ENCODE measurements at regions not wholly inside any gene's neighbourhood (a gene's known extent, or its start where the extent isn't known, plus 50 kb on each side); places are given as distances from the start of the nearest gene placed in this dataset.

DNA sequence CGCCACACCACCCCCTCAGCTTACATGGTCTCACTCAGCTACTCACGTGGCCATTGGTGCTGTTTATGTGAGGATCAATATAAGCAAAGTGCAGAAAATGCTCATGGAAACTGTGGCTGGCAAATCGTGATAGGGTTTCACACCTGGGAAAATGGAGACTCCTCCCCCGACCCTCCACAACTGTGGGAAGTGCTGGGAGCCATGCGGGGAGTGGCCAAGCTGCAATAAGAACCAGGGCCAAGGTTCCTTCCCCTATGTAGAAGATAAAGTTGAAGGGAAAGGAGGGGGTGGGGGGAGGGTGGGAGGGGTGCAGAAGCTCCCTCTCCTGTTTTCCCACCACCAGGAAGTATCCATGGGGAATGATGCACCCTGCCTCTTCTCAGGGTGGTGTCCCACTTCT lies 145.5 kb upstream of the MAMLD1 start:
- Histone ChIP-seq H2BK15ac (ENCODE audit: low read length) (no peak overlapping the region), H3K4me2 (ENCODE audit: insufficient read depth, low read length, poor library complexity, severe bottlenecking) (no peak overlapping the region), H3K9ac (ENCODE audit: low read depth, low read length, poor library complexity) (no peak overlapping the region), H3K4ac (ENCODE audit: low read length) (no peak overlapping the region), H2BK5ac (ENCODE audit: low read length) (no peak overlapping the region), H3K27me3 (ENCODE audit: control insufficient read depth in 3 of 3, insufficient read depth in 3 of 3, low read depth in 1 of 3, low read length in 3 of 3) (peaks cover 0 to 40% (median 13%) of the 10 kb centered on the region in 3 experiments), H3K27ac (replicated peaks; ENCODE audit: low read length) (no peak overlapping the region), H2AK5ac (ENCODE audit: low read depth, low read length) (no peak overlapping the region), H4K91ac (ENCODE audit: low read depth, low read length, poor library complexity) (no peak overlapping the region), H2AFZ (ENCODE audit: low read length) (no peak overlapping the region), H3K4me1 (ENCODE audit: control insufficient read depth in 2 of 2, insufficient read depth in 1 of 2, low read depth in 1 of 2, low read length in 2 of 2) (no peaks in the 10 kb centered on the region), H3K9me3 (replicated peaks in 1 of 2; ENCODE audit: control insufficient read depth in 2 of 2, insufficient read depth in 1 of 2, low read depth in 1 of 2, low read length in 2 of 2) (no peaks in the 10 kb centered on the region), H2BK12ac (ENCODE audit: low read length) (no peak overlapping the region), H3K18ac (ENCODE audit: low read length) (peak overlapping the region; percentile 38), H3K14ac (ENCODE audit: low read length) (no peak overlapping the region), H3K36me3 (replicated peaks in 1 of 2; ENCODE audit: control insufficient read depth in 2 of 2, insufficient read depth in 2 of 2, low read length in 2 of 2) (no peaks in the 10 kb centered on the region), H3K4me3 (ENCODE audit: low read length in 2 of 2) (no peak overlapping the region), H3K23ac (ENCODE audit: low read depth, low read length, poor library complexity) (no peak overlapping the region), H4K8ac (ENCODE audit: low read depth, low read length) (no peak overlapping the region), H2BK120ac (ENCODE audit: low read depth, low read length) (no peak overlapping the region), H3K79me1 (ENCODE audit: low read depth, low read length) (no peaks in the 10 kb centered on the region)
- no peak for DNase-seq (ENCODE audit: low spot score)
- WGBS, 2 donors (ENCODE audit: extremely low coverage in 2 of 2, insufficient read length in 2 of 2, insufficient replicate concordance in 1 of 2) = no CpG with 5 or more reads among the region's 5 CpGs

DNA sequence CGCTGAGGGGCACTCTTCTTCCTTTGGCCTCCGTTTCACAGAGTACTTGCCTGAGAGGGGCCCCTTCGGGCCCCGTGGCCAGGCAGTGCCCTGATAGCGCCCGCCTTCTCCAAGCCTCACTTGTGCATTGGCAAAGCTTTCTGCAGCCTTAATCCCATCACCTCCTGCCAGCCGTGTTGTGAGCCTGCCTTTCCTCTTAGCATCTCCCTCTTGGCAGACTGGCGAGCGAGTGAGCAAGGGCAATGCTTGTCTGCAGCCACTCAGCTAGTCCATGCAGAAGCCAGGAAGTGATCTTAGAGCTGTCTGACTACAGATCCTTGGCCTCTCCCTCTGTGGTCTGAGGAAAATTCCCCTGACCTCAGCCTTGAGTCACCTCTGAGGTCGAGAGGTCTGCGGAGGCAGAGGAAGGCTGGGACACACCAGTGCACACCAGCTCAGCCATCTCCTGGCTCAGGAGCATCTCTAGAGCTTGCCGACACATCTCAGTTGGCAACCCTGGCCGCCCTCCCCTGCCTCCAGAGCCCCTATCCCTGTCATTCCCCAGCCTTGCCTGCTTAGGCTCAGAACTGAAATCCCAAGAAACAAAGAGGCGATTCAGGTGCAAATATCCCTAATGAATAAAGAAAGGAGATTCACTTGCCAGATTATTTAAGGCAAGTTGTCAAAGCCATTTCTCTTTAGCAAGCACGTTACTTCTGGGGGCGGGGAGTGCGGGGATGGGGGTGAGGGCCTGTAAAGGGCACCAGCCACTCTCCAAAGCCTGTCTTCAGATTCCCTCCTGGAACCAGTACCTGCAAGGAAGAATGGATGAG lies 143.5 kb upstream of the MAMLD1 start:
- Histone ChIP-seq H3K4me1 (ENCODE audit: control insufficient read depth in 2 of 2, insufficient read depth in 1 of 2, low read depth in 1 of 2, low read length in 2 of 2) (no peaks in the 10 kb centered on the region), H3K27me3 (ENCODE audit: control insufficient read depth in 3 of 3, insufficient read depth in 3 of 3, low read depth in 1 of 3, low read length in 3 of 3) (peaks cover 0 to 38% (median 13%) of the 10 kb centered on the region in 3 experiments), H3K9me3 (replicated peaks in 1 of 2; ENCODE audit: control insufficient read depth in 2 of 2, insufficient read depth in 1 of 2, low read depth in 1 of 2, low read length in 2 of 2) (no peaks in the 10 kb centered on the region), H4K91ac (ENCODE audit: low read depth, low read length, poor library complexity) (no peak overlapping the region), H2BK120ac (ENCODE audit: low read depth, low read length) (no peak overlapping the region), H3K9ac (ENCODE audit: low read depth, low read length, poor library complexity) (no peak overlapping the region), H3K4ac (ENCODE audit: low read length) (no peak overlapping the region), H2BK5ac (ENCODE audit: low read length) (no peak overlapping the region), H4K8ac (ENCODE audit: low read depth, low read length) (no peak overlapping the region), H3K18ac (ENCODE audit: low read length) (no peak overlapping the region), H2AK5ac (ENCODE audit: low read depth, low read length) (no peak overlapping the region), H3K4me2 (ENCODE audit: insufficient read depth, low read length, poor library complexity, severe bottlenecking) (no peak overlapping the region), H3K79me1 (ENCODE audit: low read depth, low read length) (no peaks in the 10 kb centered on the region), H3K27ac (replicated peaks; ENCODE audit: low read length) (no peak overlapping the region), H3K36me3 (replicated peaks in 1 of 2; ENCODE audit: control insufficient read depth in 2 of 2, insufficient read depth in 2 of 2, low read length in 2 of 2) (no peaks in the 10 kb centered on the region), H2BK12ac (ENCODE audit: low read length) (no peak overlapping the region), H2BK15ac (ENCODE audit: low read length) (no peak overlapping the region), H3K23ac (ENCODE audit: low read depth, low read length, poor library complexity) (no peak overlapping the region), H3K14ac (ENCODE audit: low read length) (no peak overlapping the region), H3K4me3 (ENCODE audit: low read length in 2 of 2) (no peak overlapping the region), H2AFZ (ENCODE audit: low read length) (no peak overlapping the region)
- WGBS, 2 donors (ENCODE audit: extremely low coverage in 2 of 2, insufficient read length in 2 of 2, insufficient replicate concordance in 1 of 2) = no CpG with 5 or more reads among the region's 17 CpGs
- no peak for DNase-seq (ENCODE audit: low spot score)

DNA sequence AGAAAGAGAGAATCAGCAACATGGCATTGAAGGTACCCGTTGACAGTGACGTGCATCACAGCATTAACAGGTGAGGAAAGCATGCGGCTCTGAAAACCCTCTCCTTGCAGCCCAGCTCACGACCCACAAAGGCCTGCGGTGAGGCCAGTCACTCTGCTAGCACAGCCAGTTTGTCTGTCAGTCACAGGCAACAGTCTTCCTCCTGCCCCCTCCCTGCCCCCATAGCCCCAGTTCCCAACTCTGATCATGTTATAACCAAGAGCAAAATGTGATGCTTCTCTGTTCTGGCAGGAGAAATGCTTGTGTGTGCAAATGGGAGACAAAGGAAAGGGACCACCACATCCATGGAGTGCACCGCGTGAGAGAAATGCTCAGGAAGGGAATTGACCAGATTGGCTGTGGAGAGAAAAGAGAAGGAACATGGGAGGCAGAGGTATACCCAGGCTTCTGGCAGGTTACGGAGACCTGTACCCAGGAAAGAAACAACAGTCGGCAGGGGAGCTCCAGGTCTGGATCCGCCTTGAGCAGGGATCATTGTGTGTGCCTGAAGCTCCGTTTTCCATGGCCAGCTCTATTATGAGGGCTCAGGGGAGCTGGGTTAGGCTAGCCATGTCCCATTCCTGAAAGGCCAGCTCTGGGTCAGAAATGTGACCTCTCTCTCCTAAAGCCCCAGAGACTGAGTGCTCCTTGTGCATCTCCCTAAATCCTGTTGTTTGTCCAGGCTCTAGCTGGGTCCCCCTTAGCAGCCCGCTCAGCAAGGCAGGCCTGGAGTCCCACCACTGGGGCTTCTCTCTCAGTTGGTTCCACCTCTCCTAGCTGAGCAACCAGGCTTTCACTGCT lies 139.7 kb upstream of the MAMLD1 start:
- no peak overlapping the region for H2BK15ac ChIP-seq (ENCODE audit: low read length)
- H3K4ac ChIP-seq (ENCODE audit: low read length) = no peak overlapping the region
- H2AK5ac ChIP-seq (ENCODE audit: low read depth, low read length) = no peak overlapping the region
- H3K14ac ChIP-seq (ENCODE audit: low read length) = no peak overlapping the region
- no peak overlapping the region for H3K4me3 ChIP-seq (ENCODE audit: low read length in 2 of 2)
- no peak overlapping the region for H2AFZ ChIP-seq (ENCODE audit: low read length)
- H3K27ac ChIP-seq (replicated peaks; ENCODE audit: low read length) = no peak overlapping the region
- H4K8ac ChIP-seq (ENCODE audit: low read depth, low read length) = no peak overlapping the region
- no CpG with 5 or more reads among the region's 12 CpGs for WGBS, 2 donors (ENCODE audit: extremely low coverage in 2 of 2, insufficient read length in 2 of 2, insufficient replicate concordance in 1 of 2)
- peaks cover 0 to 8% of the 10 kb centered on the region in 2 donors for H3K4me1 ChIP-seq (ENCODE audit: control insufficient read depth in 2 of 2, insufficient read depth in 1 of 2, low read depth in 1 of 2, low read length in 2 of 2)
- H2BK120ac ChIP-seq (ENCODE audit: low read depth, low read length) = no peak overlapping the region
- no peak overlapping the region for H3K23ac ChIP-seq (ENCODE audit: low read depth, low read length, poor library complexity)
- no peak for DNase-seq (ENCODE audit: low spot score)
- H3K9me3 ChIP-seq (replicated peaks in 1 of 2; ENCODE audit: control insufficient read depth in 2 of 2, insufficient read depth in 1 of 2, low read depth in 1 of 2, low read length in 2 of 2) = no peaks in the 10 kb centered on the region
- H2BK12ac ChIP-seq (ENCODE audit: low read length) = no peak overlapping the region
- H3K27me3 ChIP-seq (ENCODE audit: control insufficient read depth in 3 of 3, insufficient read depth in 3 of 3, low read depth in 1 of 3, low read length in 3 of 3) = peaks cover 0 to 38% (median 13%) of the 10 kb centered on the region in 3 experiments
- no peaks in the 10 kb centered on the region for H3K79me1 ChIP-seq (ENCODE audit: low read depth, low read length)
- no peak overlapping the region for H2BK5ac ChIP-seq (ENCODE audit: low read length)
- H3K36me3 ChIP-seq (replicated peaks in 1 of 2; ENCODE audit: control insufficient read depth in 2 of 2, insufficient read depth in 2 of 2, low read length in 2 of 2) = no peaks in the 10 kb centered on the region
- no peak overlapping the region for H3K9ac ChIP-seq (ENCODE audit: low read depth, low read length, poor library complexity)
- no peak overlapping the region for H4K91ac ChIP-seq (ENCODE audit: low read depth, low read length, poor library complexity)
- no peak overlapping the region for H3K18ac ChIP-seq (ENCODE audit: low read length)
- no peak overlapping the region for H3K4me2 ChIP-seq (ENCODE audit: insufficient read depth, low read length, poor library complexity, severe bottlenecking)

DNA sequence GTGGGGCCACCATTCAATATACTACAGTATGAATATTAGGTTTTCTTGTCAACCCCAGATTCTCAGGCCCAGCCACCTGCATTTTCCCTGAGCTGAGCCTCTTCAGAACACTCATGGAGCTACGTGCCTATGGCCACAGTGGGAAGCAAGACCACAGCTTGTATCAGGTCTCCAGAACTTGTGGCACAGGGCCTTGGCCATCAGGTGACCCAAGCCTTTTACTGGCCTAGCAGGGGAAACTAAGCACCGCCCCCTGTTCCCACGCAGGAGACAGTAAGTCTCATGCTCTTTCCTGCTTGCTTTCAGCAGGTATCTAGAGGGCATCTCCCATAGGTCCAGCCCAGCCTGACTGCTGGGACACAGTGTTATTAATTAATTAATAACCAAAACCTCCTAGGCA lies 138.4 kb upstream of the MAMLD1 start:
- H3K36me3 ChIP-seq (replicated peaks in 1 of 2; ENCODE audit: control insufficient read depth in 2 of 2, insufficient read depth in 2 of 2, low read length in 2 of 2) = no peaks in the 10 kb centered on the region
- no peak overlapping the region for H3K23ac ChIP-seq (ENCODE audit: low read depth, low read length, poor library complexity)
- peaks cover 0 to 28% (median 6%) of the 10 kb centered on the region in 3 experiments for H3K27me3 ChIP-seq (ENCODE audit: control insufficient read depth in 3 of 3, insufficient read depth in 3 of 3, low read depth in 1 of 3, low read length in 3 of 3)
- H3K14ac ChIP-seq (ENCODE audit: low read length) = no peak overlapping the region
- no peak overlapping the region for H4K91ac ChIP-seq (ENCODE audit: low read depth, low read length, poor library complexity)
- no peak overlapping the region for H2BK120ac ChIP-seq (ENCODE audit: low read depth, low read length)
- no peak overlapping the region for H3K27ac ChIP-seq (replicated peaks; ENCODE audit: low read length)
- no peak overlapping the region for H4K8ac ChIP-seq (ENCODE audit: low read depth, low read length)
- H3K9me3 ChIP-seq (replicated peaks in 1 of 2; ENCODE audit: control insufficient read depth in 2 of 2, insufficient read depth in 1 of 2, low read depth in 1 of 2, low read length in 2 of 2) = no peaks in the 10 kb centered on the region
- no peak overlapping the region for H2BK15ac ChIP-seq (ENCODE audit: low read length)
- no peak for DNase-seq (ENCODE audit: low spot score)
- no peak overlapping the region for H2AK5ac ChIP-seq (ENCODE audit: low read depth, low read length)
- H3K4me3 ChIP-seq (ENCODE audit: low read length in 2 of 2) = no peak overlapping the region
- no peaks in the 10 kb centered on the region for H3K79me1 ChIP-seq (ENCODE audit: low read depth, low read length)
- H2AFZ ChIP-seq (ENCODE audit: low read length) = no peak overlapping the region
- H3K9ac ChIP-seq (ENCODE audit: low read depth, low read length, poor library complexity) = no peak overlapping the region
- H3K18ac ChIP-seq (ENCODE audit: low read length) = no peak overlapping the region
- H2BK5ac ChIP-seq (ENCODE audit: low read length) = no peak overlapping the region
- H2BK12ac ChIP-seq (ENCODE audit: low read length) = no peak overlapping the region
- H3K4ac ChIP-seq (ENCODE audit: low read length) = no peak overlapping the region
- no peak overlapping the region for H3K4me2 ChIP-seq (ENCODE audit: insufficient read depth, low read length, poor library complexity, severe bottlenecking)
- no CpG with 5 or more reads among the region's 3 CpGs for WGBS, 2 donors (ENCODE audit: extremely low coverage in 2 of 2, insufficient read length in 2 of 2, insufficient replicate concordance in 1 of 2)
- H3K4me1 ChIP-seq (ENCODE audit: control insufficient read depth in 2 of 2, insufficient read depth in 1 of 2, low read depth in 1 of 2, low read length in 2 of 2) = peaks cover 0 to 8% of the 10 kb centered on the region in 2 donors

Data from neuronal stem cell (in vitro differentiated cells).